ENCODE measurements at regions not wholly inside any gene's neighbourhood (a gene's known extent, or its start where the extent isn't known, plus 50 kb on each side); places are given as distances from the start of the nearest gene placed in this dataset.
A peak's percentile ranks its signal among the peaks of the same experiment; 100 is the strongest.

DNA sequence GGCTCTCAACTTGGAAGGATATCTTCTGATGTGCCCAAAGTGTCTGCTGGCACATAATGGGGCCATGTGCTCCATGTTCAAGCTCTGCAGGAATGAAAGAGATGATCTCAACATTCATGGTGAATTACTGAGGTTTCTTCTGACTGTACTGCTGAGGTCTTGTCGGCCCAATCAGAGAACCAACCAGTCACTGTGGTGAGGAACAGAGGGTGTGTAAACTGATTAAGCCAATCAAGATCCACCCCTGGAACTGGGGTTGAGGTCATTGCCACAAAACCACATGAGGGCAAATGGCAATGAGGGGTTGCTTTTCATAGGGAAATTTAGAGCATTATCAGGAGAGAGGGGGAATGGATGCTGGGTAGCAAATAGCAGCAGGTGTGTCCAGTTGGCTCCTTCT is 152.3 kb upstream of the RAG2 start:
- Mint-ChIP-seq H3K36me3 (peaks cover 44% of the 10 kb centered on the region), H3K4me3 (no peak overlapping the region), H3K4me1 (no peaks in the 10 kb centered on the region), H3K27me3 (ENCODE audit: low read depth) (peaks cover 6% of the 10 kb centered on the region), H3K27ac (no peak overlapping the region), H3K9me3 (peaks cover 76% of the 10 kb centered on the region)
- DNase-seq (ENCODE audit: low spot score): no peak
- ChIA-PET CTCF (no interaction called here), POLR2A (no interaction called here)
- TF ChIP-seq JAZF1 (CRISPR knock-in tag; IDR thresholded peaks at IDR 0.05) (no peak), NR1H2 (CRISPR knock-in tag; IDR thresholded peaks at IDR 0.05) (no peak)
- ATAC-seq: peak; percentile 55

DNA sequence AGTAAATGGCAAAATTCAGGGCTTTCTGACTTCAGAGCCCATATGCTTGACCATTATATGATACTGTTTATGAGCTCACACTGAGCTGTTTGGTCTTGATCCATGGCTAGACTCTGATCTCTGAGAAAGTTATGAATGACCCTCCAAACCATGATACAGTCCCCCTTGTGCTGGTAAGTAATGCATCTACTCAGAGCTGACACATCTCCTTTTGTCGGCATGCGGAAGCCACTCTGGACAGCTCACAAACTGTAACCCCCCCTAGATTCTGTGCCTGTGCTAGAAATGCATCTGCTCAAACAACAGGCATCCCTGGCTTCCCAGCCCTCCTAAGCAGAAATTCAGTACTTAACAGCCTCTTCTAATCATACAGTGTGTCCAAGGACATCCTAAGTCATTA is 150.8 kb upstream of the RAG2 start:
- no peak for TF ChIP-seq ATF1 (CRISPR knock-in tag; IDR thresholded peaks at IDR 0.05)
- TF ChIP-seq SP1 (CRISPR knock-in tag; conservative IDR thresholded peaks at IDR 0.05): no peak
- TF ChIP-seq TP53 (CRISPR knock-in tag; IDR thresholded peaks at IDR 0.05): no peak
- no peak for TF ChIP-seq ESRRA (CRISPR knock-in tag; IDR thresholded peaks at IDR 0.05; ENCODE audit: borderline replicate concordance)
- no peak for TF ChIP-seq ZNF232 (CRISPR knock-in tag; IDR thresholded peaks at IDR 0.05)
- TF ChIP-seq ZNF263 (CRISPR knock-in tag; IDR thresholded peaks at IDR 0.05; ENCODE audit: low read depth): no peak
- TF ChIP-seq, protein P1, sequence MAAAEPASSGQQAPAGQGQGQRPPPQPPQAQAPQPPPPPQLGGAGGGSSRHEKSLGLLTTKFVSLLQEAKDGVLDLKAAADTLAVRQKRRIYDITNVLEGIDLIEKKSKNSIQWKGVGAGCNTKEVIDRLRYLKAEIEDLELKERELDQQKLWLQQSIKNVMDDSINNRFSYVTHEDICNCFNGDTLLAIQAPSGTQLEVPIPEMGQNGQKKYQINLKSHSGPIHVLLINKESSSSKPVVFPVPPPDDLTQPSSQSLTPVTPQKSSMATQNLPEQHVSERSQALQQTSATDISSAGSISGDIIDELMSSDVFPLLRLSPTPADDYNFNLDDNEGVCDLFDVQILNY (CRISPR knock-in tag; IDR thresholded peaks at IDR 0.05): no peak
- no peaks in the 10 kb centered on the region for H3K4me1 Mint-ChIP-seq
- peaks cover 41% of the 10 kb centered on the region for H3K36me3 Mint-ChIP-seq
- peaks cover 7% of the 10 kb centered on the region for H3K27me3 Mint-ChIP-seq (ENCODE audit: low read depth)
- ATAC-seq: no peak
- CTCF ChIA-PET: interaction anchor here (0.9 to 3.1 kb wide), 2 partner anchors 10 to 47 kb away, joined by 4 to 45 read pairs; no protein-coding TSS in a partner anchor
- no peak overlapping the region for H3K4me3 Mint-ChIP-seq
- no peak for DNase-seq (ENCODE audit: low spot score)
- H3K9me3 Mint-ChIP-seq: peaks cover 71% of the 10 kb centered on the region
- POLR2A ChIA-PET: no interaction called here
- no peak overlapping the region for H3K27ac Mint-ChIP-seq

DNA sequence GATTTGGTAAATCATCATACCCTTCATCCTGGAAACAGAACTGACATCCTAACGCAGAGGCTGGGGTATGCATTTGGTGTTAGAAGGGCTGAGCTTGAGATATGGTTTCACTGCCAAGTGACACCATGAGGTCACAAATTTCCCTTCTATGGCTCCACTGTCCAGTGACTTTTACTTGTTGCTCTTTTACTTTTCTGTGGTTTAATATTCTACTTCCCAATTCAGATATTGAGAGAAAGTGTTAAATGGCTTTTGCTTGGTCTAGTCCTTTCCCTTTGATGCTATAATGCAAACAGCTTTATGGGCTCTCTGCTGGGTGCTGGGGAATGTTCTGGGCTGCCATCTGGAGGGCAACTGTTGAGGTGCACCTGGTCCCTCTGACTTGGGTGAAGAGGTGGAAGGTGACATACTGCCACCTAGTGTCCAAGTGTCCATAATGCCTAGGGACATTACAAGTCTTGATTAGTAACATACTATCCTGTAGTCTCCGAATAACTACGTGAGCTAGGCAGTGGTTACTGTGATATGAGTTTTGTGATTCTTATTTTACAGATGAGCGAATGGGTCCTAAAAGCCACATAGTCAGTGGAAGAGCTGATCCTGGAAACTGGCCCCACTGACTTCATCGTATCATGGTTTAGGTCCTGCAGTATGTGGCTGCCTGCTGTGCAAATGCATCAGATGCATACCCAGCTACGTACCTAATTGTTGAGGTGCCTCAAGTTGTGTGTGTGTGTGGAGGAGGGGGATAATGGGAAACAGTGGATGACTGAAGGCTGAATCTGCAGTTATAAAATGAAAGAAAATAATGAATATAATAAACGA is 149.1 kb upstream of the RAG2 start:
- POLR2A ChIA-PET: no interaction called here
- ATAC-seq (peak; percentile 95), DNase-seq (ENCODE audit: low spot score) (peak; percentile 74)
- Mint-ChIP-seq H3K27me3 (ENCODE audit: low read depth) (peaks cover 5% of the 10 kb centered on the region; the same call in 1 of the 2 replicates), H3K4me1 (no peaks in the 10 kb centered on the region), H3K4me3 (no peak overlapping the region), H3K9me3 (peaks cover 68% of the 10 kb centered on the region), H3K27ac (no peak overlapping the region), H3K36me3 (peaks cover 34% of the 10 kb centered on the region)
- CTCF ChIA-PET: interaction anchor here (0.6 to 3.1 kb wide), 14 partner anchors 9 to 455 kb away, joined by 3 to 45 read pairs (median 6); partner anchors contain the start of gene TRAF6
- TF ChIP-seq ZNF396 (CRISPR knock-in tag; IDR thresholded peaks at IDR 0.05; ENCODE audit: borderline replicate concordance) (no peak), OVOL2 (CRISPR knock-in tag; IDR thresholded peaks at IDR 0.05; ENCODE audit: borderline replicate concordance) (no peak)
- TF ChIP-seq, protein P2, sequence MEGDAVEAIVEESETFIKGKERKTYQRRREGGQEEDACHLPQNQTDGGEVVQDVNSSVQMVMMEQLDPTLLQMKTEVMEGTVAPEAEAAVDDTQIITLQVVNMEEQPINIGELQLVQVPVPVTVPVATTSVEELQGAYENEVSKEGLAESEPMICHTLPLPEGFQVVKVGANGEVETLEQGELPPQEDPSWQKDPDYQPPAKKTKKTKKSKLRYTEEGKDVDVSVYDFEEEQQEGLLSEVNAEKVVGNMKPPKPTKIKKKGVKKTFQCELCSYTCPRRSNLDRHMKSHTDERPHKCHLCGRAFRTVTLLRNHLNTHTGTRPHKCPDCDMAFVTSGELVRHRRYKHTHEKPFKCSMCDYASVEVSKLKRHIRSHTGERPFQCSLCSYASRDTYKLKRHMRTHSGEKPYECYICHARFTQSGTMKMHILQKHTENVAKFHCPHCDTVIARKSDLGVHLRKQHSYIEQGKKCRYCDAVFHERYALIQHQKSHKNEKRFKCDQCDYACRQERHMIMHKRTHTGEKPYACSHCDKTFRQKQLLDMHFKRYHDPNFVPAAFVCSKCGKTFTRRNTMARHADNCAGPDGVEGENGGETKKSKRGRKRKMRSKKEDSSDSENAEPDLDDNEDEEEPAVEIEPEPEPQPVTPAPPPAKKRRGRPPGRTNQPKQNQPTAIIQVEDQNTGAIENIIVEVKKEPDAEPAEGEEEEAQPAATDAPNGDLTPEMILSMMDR (IDR thresholded peaks at IDR 0.05): peak; percentile 65

GRCh38 chr11:36744375-36745168 is 146.5 kb upstream of the RAG2 start:
- peaks cover 8% of the 10 kb centered on the region for H3K27me3 Mint-ChIP-seq (ENCODE audit: low read depth)
- H3K36me3 Mint-ChIP-seq: peaks cover 38% of the 10 kb centered on the region
- POLR2A ChIA-PET: no interaction called here
- peaks cover 74% of the 10 kb centered on the region for H3K9me3 Mint-ChIP-seq
- TF ChIP-seq USF2 (CRISPR knock-in tag; IDR thresholded peaks at IDR 0.05) (peak; percentile 28; the same call in 1 of the 2 replicates), AFF4 (CRISPR knock-in tag; IDR thresholded peaks at IDR 0.05; ENCODE audit: borderline replicate concordance) (no peak), ATF1 (CRISPR knock-in tag; IDR thresholded peaks at IDR 0.05) (no peak)
- TF ChIP-seq, protein P2 (IDR thresholded peaks at IDR 0.05): 0 out of 2 replicates have a peak, but pooled peaks have one; percentile 23
- peak; percentile 59 for ATAC-seq
- H3K4me3 Mint-ChIP-seq: no peak overlapping the region
- H3K4me1 Mint-ChIP-seq: no peaks in the 10 kb centered on the region
- no peak overlapping the region for H3K27ac Mint-ChIP-seq
- CTCF ChIA-PET: interaction anchor here (0.5 to 1.1 kb wide), 4 partner anchors 11 to 180 kb away, joined by 3 to 6 read pairs (median 4); no protein-coding TSS in a partner anchor
- DNase-seq (ENCODE audit: low spot score): peak; percentile 54

All from WTC11 (cell line).